ENCODE measurements at regions not wholly inside any gene's neighbourhood (a gene's known extent, or its start where the extent isn't known, plus 50 kb on each side); places are given as distances from the start of the nearest gene placed in this dataset.

DNA sequence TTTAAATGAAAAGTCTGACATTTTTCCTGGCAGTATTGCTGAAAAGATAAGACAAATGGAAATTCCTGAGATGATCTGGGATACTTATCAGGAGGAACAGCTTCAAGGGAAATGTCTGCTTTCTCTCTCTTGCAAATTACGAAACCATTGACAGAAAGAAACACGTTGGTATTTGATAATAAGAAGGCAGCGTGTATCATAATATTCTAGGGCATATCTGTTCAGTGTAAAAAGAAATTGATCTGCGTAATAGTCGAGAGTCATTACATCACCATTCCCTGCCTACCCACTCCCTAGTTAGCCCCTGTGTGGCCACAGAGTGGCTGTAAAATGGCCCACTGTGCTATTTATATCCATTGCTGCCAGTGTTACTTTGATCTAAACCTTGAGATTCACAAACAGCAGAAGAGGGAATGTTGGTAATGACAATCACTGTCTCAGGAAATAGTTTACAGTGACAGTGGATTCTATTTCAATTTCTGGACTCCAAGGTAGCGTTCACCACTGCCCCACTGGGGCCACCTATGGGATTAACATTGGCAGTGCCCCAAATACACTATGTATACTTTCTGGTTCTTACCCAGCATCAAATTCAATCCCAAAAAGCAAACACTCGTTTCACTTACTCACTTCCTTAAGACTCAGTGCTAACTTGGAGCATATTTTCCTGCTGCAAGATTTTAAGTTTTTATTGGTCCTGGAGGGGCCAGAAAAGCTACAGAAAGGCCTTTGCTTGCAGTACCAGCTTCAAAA is 133.4 kb upstream of the GAS1 start (continued):
- TF ChIP-seq EZH2 (IDR thresholded peaks at IDR 0.05; ENCODE audit: low read depth, low read length, severe bottlenecking) (no peak), SP1 (IDR thresholded peaks at IDR 0.05; ENCODE audit: low read depth, low read length) (no peak), SUZ12 (IDR thresholded peaks at IDR 0.05; ENCODE audit: low read length) (no peak)
